IPS-18a (cell line): ENCODE measurements at regions not wholly inside any gene's neighbourhood (a gene's known extent, or its start where the extent isn't known, plus 50 kb on each side); places are given as distances from the start of the nearest gene placed in this dataset.

Experiments
- H3K27ac ChIP-seq: one replicate; pipeline ENCODE4 v1.5.1; 2013; ENCODE audit warnings: low read length
- H3K27me3 ChIP-seq: one replicate; pipeline ENCODE4 v1.6.1; 2013; ENCODE audit warnings: mild to moderate bottlenecking, low read length; ENCODE audit not compliant: control insufficient read depth, insufficient read depth
- H3K36me3 ChIP-seq: one replicate; pipeline ENCODE4 v1.6.1; 2013; ENCODE audit warnings: low read depth, low read length; ENCODE audit not compliant: control insufficient read depth
- H3K4me1 ChIP-seq: one replicate; pipeline ENCODE4 v1.6.1; 2013; ENCODE audit warnings: low read depth, low read length; ENCODE audit not compliant: control insufficient read depth
- H3K4me3 ChIP-seq: one replicate; pipeline ENCODE4 v1.5.1; 2013; ENCODE audit warnings: low read length
- H3K9ac ChIP-seq: one replicate; pipeline ENCODE4 v1.6.1; 2013; ENCODE audit warnings: mild to moderate bottlenecking, low read length, moderate library complexity
- H3K9me3 ChIP-seq: one replicate; pipeline ENCODE4 v1.6.1; 2013; ENCODE audit warnings: low read depth, low read length; ENCODE audit not compliant: control insufficient read depth

GRCh38 chr10:125264757-125265578 is 104.6 kb upstream of the CTBP2 start:
- Histone ChIP-seq H3K4me1 (no peaks in the 10 kb centered on the region), H3K27me3 (no peaks in the 10 kb centered on the region), H3K4me3 (no peak overlapping the region), H3K36me3 (no peaks in the 10 kb centered on the region), H3K9ac (no peak overlapping the region), H3K27ac (no peak overlapping the region), H3K9me3 (no peaks in the 10 kb centered on the region)

GRCh38 chr10:125264091-125264490 is 103.7 kb upstream of the CTBP2 start:
- Histone ChIP-seq H3K27ac (no peak overlapping the region), H3K27me3 (no peaks in the 10 kb centered on the region), H3K4me3 (no peak overlapping the region), H3K4me1 (no peaks in the 10 kb centered on the region), H3K9me3 (no peaks in the 10 kb centered on the region), H3K36me3 (no peaks in the 10 kb centered on the region), H3K9ac (no peak overlapping the region)

GRCh38 chr10:125263551-125263950 is 103.2 kb upstream of the CTBP2 start:
- no peaks in the 10 kb centered on the region for H3K9me3 ChIP-seq
- H3K27me3 ChIP-seq: no peaks in the 10 kb centered on the region
- no peak overlapping the region for H3K27ac ChIP-seq
- no peaks in the 10 kb centered on the region for H3K36me3 ChIP-seq
- H3K9ac ChIP-seq: no peak overlapping the region
- no peak overlapping the region for H3K4me3 ChIP-seq
- no peaks in the 10 kb centered on the region for H3K4me1 ChIP-seq

- Histone ChIP-seq H3K9ac (no peak overlapping the region), H3K4me1 (no peaks in the 10 kb centered on the region), H3K27me3 (no peaks in the 10 kb centered on the region), H3K36me3 (no peaks in the 10 kb centered on the region), H3K27ac (no peak overlapping the region), H3K9me3 (no peaks in the 10 kb centered on the region), H3K4me3 (no peak overlapping the region)
Measured at GRCh38 chr10:125262920-125263319, 102.6 kb upstream of the CTBP2 start.

- no peak overlapping the region for H3K9ac ChIP-seq
- no peak overlapping the region for H3K27ac ChIP-seq
- no peaks in the 10 kb centered on the region for H3K9me3 ChIP-seq
- H3K4me3 ChIP-seq: no peak overlapping the region
- H3K27me3 ChIP-seq: no peaks in the 10 kb centered on the region
- H3K36me3 ChIP-seq: no peaks in the 10 kb centered on the region
- no peaks in the 10 kb centered on the region for H3K4me1 ChIP-seq
Measured at GRCh38 chr10:125262409-125262808, 102.0 kb upstream of the CTBP2 start.

- H3K9ac ChIP-seq: no peak overlapping the region
- no peaks in the 10 kb centered on the region for H3K27me3 ChIP-seq
- no peaks in the 10 kb centered on the region for H3K4me1 ChIP-seq
- H3K27ac ChIP-seq: no peak overlapping the region
- no peaks in the 10 kb centered on the region for H3K9me3 ChIP-seq
- H3K36me3 ChIP-seq: no peaks in the 10 kb centered on the region
- no peak overlapping the region for H3K4me3 ChIP-seq
Measured at GRCh38 chr10:125261491-125262186, 101.3 kb upstream of the CTBP2 start.

- no peaks in the 10 kb centered on the region for H3K27me3 ChIP-seq
- H3K4me3 ChIP-seq: no peak overlapping the region
- no peak overlapping the region for H3K27ac ChIP-seq
Measured at GRCh38 chr10:125260260-125260659, 99.9 kb upstream of the CTBP2 start.

GRCh38 chr10:125259651-125260050 is 99.3 kb upstream of the CTBP2 start:
- Histone ChIP-seq H3K27me3 (no peaks in the 10 kb centered on the region), H3K4me1 (no peaks in the 10 kb centered on the region)

More at GRCh38 chr10:125260260-125260659, 99.9 kb upstream of the CTBP2 start:
- no peaks in the 10 kb centered on the region for H3K4me1 ChIP-seq
- H3K9me3 ChIP-seq: no peaks in the 10 kb centered on the region
- H3K36me3 ChIP-seq: no peaks in the 10 kb centered on the region
- no peak overlapping the region for H3K9ac ChIP-seq

GRCh38 chr10:125258676-125259075 is 98.3 kb upstream of the CTBP2 start:
- Histone ChIP-seq H3K9me3 (no peaks in the 10 kb centered on the region), H3K36me3 (no peaks in the 10 kb centered on the region), H3K27ac (no peak overlapping the region), H3K9ac (no peak overlapping the region), H3K4me3 (no peak overlapping the region), H3K4me1 (no peaks in the 10 kb centered on the region), H3K27me3 (no peaks in the 10 kb centered on the region)

More at GRCh38 chr10:125259651-125260050, 99.3 kb upstream of the CTBP2 start:
- Histone ChIP-seq H3K9ac (no peak overlapping the region), H3K36me3 (no peaks in the 10 kb centered on the region), H3K27ac (no peak overlapping the region), H3K4me3 (no peak overlapping the region), H3K9me3 (no peaks in the 10 kb centered on the region)

- Histone ChIP-seq H3K4me1 (no peaks in the 10 kb centered on the region), H3K36me3 (no peaks in the 10 kb centered on the region), H3K27me3 (no peaks in the 10 kb centered on the region), H3K9ac (no peak overlapping the region), H3K4me3 (no peak overlapping the region), H3K27ac (no peak overlapping the region), H3K9me3 (no peaks in the 10 kb centered on the region)
Measured at GRCh38 chr10:125257521-125258108, 97.3 kb upstream of the CTBP2 start.

GRCh38 chr10:125256026-125256425 is 95.7 kb upstream of the CTBP2 start:
- Histone ChIP-seq H3K4me3 (no peak overlapping the region), H3K9me3 (no peaks in the 10 kb centered on the region), H3K27ac (no peak overlapping the region), H3K36me3 (no peaks in the 10 kb centered on the region), H3K4me1 (no peaks in the 10 kb centered on the region), H3K27me3 (no peaks in the 10 kb centered on the region), H3K9ac (no peak overlapping the region)
